ENCODE measurements at regions not wholly inside any gene's neighbourhood (a gene's known extent, or its start where the extent isn't known, plus 50 kb on each side); places are given as distances from the start of the nearest gene placed in this dataset.
"Not testable (repeated sequence)": the region's sequence is repeated elsewhere in the genome, so short reads cannot be mapped to it uniquely, and the experiment has no call there.

DNA sequence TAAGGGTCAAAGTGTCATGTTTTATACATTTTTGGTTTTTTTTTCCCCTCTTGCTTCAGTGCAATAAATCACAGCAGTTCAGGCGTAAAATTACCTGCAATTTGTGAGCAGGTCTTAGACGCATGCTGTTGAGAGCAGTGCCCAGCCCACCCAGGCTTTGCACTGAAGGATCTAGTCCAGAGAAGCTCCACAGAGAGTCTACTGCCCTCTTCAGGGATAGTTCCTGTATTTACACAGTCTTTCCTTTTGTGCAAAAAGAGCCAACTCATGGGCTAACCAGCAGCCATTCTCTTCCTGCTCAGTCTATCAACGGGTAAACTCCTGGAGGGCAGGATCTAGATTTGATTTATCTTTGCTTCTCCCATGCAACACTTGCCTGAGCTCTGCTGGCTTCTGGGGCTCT lies 82.2 kb upstream of the NAMPT start:
- WGBS, 2 donors (ENCODE audit: low coverage in 1 of 2) = 60 to 70% methylated on average over 1 to 3 of the region's 3 CpGs
- in situ Hi-C loops (cut with MboI; ENCODE audit: low pct_ligation_motif_present in 1 of 4, low pct_unique_long_range_greater_than_20kb in 1 of 4, low sequenced_read_pairs in 3 of 4) (no loop called here), intact Hi-C loops (cut with DNase I; ENCODE audit: low total_unique reads) (no loop called here)
- no peaks in the 10 kb centered on the region for H3K27me3 ChIP-seq
- no peak for DNase-seq
- no peaks in the 10 kb centered on the region for H3K9me3 ChIP-seq
- no peak overlapping the region for H3K4me3 ChIP-seq
- H3K36me3 ChIP-seq = no peaks in the 10 kb centered on the region
- peaks cover 0 to 10% (median 7%) of the 10 kb centered on the region in 4 donors for H3K4me1 ChIP-seq
- TF ChIP-seq POLR2AphosphoS5 (IDR thresholded peaks at IDR 0.05) (no peak), POLR2A (IDR thresholded peaks at IDR 0.05) (no peak), EP300 (IDR thresholded peaks at IDR 0.05; ENCODE audit: low read depth) (no peak)
- TF ChIP-seq, protein P1, sequence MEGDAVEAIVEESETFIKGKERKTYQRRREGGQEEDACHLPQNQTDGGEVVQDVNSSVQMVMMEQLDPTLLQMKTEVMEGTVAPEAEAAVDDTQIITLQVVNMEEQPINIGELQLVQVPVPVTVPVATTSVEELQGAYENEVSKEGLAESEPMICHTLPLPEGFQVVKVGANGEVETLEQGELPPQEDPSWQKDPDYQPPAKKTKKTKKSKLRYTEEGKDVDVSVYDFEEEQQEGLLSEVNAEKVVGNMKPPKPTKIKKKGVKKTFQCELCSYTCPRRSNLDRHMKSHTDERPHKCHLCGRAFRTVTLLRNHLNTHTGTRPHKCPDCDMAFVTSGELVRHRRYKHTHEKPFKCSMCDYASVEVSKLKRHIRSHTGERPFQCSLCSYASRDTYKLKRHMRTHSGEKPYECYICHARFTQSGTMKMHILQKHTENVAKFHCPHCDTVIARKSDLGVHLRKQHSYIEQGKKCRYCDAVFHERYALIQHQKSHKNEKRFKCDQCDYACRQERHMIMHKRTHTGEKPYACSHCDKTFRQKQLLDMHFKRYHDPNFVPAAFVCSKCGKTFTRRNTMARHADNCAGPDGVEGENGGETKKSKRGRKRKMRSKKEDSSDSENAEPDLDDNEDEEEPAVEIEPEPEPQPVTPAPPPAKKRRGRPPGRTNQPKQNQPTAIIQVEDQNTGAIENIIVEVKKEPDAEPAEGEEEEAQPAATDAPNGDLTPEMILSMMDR (IDR thresholded peaks at IDR 0.05) = peak in 1 of 5 experiments; percentile 15
- no peak overlapping the region for H3K27ac ChIP-seq

DNA sequence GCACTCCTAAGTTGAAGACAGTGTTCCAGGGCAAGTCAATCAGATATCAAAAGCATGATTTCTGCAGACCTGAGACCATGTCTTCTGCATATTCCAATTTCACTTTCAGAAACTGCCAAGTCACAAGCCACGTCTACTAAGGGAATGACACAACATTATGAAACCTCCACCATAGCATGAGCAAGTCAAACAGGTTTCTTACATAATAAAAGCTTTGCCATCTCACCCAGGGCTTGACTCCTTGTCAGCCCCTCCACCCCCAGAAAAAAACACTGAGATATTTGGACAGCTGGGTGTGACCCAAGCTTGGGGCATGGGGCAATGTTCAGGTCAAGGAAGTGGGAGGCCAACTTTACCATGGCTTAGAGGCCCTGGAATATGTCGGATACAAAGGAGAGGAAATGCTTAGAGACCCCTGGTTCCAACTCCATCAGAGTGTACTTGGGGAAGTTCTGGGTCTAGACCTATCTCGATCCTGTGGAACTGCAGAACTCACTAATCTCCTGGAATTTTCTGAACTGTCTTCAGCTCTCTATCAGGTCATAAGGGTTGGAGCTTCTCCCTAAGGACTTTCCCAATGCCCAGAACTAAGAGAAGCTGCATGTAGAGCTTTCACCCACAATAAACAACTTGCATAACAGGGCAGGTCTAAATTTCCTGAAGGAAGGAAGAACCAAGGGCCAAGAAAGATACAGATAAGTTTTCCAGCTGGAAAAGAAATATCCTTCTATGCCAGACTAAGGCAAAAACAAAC lies 80.6 kb upstream of the NAMPT start:
- WGBS, 2 donors (ENCODE audit: low coverage in 1 of 2) = 51% methylated on average over 3 of the region's 3 CpGs; no CpG with 5 or more reads in 1 of the 2 donors
- H3K27me3 ChIP-seq = no peaks in the 10 kb centered on the region
- H3K4me3 ChIP-seq = no peak overlapping the region
- H3K36me3 ChIP-seq = no peaks in the 10 kb centered on the region
- peak overlapping the region; percentile 51 to 61 (median 58) for H3K27ac ChIP-seq
- H3K4me1 ChIP-seq = peaks cover 0 to 10% (median 7%) of the 10 kb centered on the region in 4 donors
- H3K9me3 ChIP-seq = no peaks in the 10 kb centered on the region
- intact Hi-C loops (cut with DNase I; ENCODE audit: low total_unique reads) (no loop called here), in situ Hi-C loops (cut with MboI; ENCODE audit: low pct_ligation_motif_present in 1 of 4, low pct_unique_long_range_greater_than_20kb in 1 of 4, low sequenced_read_pairs in 3 of 4) (no loop called here)
- peak; percentile 37 for DNase-seq
- TF ChIP-seq POLR2A (IDR thresholded peaks at IDR 0.05) (no peak), POLR2AphosphoS5 (IDR thresholded peaks at IDR 0.05) (no peak), EP300 (IDR thresholded peaks at IDR 0.05; ENCODE audit: low read depth) (no peak)
- TF ChIP-seq, protein P1 (IDR thresholded peaks at IDR 0.05) = no peak

DNA sequence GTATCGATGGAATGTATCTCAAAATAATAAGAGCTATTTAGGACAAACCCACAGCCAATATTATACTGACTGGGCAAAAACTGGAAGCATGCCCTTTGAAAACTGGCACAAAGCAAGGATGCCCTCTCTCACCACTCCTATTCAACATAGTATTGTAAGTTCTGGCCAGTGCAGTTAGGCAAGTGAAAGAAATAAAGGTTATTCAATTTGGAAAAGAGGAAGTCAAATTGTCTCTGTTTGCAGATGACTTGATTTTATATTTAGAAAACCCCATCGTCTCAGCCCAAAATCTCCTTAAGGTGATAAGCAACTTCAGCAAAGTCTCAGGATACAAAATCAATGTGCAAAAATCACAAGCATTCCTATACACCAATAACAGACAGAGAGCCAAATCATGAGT lies 77.7 kb upstream of the NAMPT start:
- in situ Hi-C loops (cut with MboI; ENCODE audit: low pct_ligation_motif_present in 1 of 4, low pct_unique_long_range_greater_than_20kb in 1 of 4, low sequenced_read_pairs in 3 of 4); H3K36me3 ChIP-seq; intact Hi-C loops (cut with DNase I; ENCODE audit: low total_unique reads); H3K9me3 ChIP-seq; H3K27me3 ChIP-seq; DNase-seq; H3K4me3 ChIP-seq; H3K27ac ChIP-seq: not testable (repeated sequence)
- H3K4me1 ChIP-seq = peaks cover 0 to 19% (median 10%) of the 10 kb centered on the region in 4 donors
- WGBS, 2 donors (ENCODE audit: low coverage in 1 of 2) = 80 to 100% methylated on average over 1 to 2 of the region's 2 CpGs

DNA sequence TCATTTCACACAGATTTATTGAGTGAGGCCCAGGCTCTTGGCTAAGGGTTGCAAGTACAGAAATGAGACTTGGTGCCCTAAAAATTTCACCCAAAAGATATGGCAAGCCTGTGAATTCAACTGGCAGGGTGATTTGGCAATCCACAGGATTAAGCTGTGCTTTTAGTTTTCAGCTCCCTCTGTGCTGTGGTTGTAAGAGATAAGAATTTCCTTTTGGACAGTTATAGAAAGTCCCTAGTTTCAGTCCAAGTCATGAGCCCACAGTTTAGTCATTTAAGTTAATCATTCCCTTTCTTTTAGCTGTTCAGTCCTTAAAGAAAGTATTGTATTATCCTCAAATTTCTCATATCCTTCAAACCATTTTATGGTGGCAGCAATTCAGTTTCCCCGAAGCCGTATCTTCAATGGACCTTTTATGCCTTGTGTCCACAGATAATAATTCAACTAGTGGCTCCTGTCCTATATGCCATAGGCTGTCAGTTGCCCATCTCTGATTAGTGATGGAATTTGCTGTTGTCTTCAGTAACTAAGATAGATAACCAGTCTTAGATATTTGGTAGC lies 73.4 kb upstream of the NAMPT start:
- intact Hi-C loops (cut with DNase I; ENCODE audit: low total_unique reads) (no loop called here), in situ Hi-C loops (cut with MboI; ENCODE audit: low pct_ligation_motif_present in 1 of 4, low pct_unique_long_range_greater_than_20kb in 1 of 4, low sequenced_read_pairs in 3 of 4) (no loop called here)
- Histone ChIP-seq H3K4me1 (peaks cover 0 to 12% (median 5%) of the 10 kb centered on the region in 4 donors), H3K9me3 (no peaks in the 10 kb centered on the region), H3K4me3 (no peak overlapping the region), H3K36me3 (no peaks in the 10 kb centered on the region), H3K27ac (peak overlapping the region; percentile 49 to 69 (median 57)), H3K27me3 (no peaks in the 10 kb centered on the region)
- TF ChIP-seq, protein P1 (IDR thresholded peaks at IDR 0.05) = no peak
- TF ChIP-seq POLR2A (IDR thresholded peaks at IDR 0.05) = no peak
- TF ChIP-seq POLR2AphosphoS5 (IDR thresholded peaks at IDR 0.05) = no peak
- no peak for TF ChIP-seq EP300 (IDR thresholded peaks at IDR 0.05; ENCODE audit: low read depth)
- 49 to 83% methylated on average over 1 to 2 of the region's 2 CpGs for WGBS, 2 donors (ENCODE audit: low coverage in 1 of 2)
- no peak for DNase-seq
